Urothelium cell line (cell line): ENCODE measurements at regions not wholly inside any gene's neighbourhood (a gene's known extent, or its start where the extent isn't known, plus 50 kb on each side); places are given as distances from the start of the nearest gene placed in this dataset.
"Not testable (repeated sequence)": the region's sequence is repeated elsewhere in the genome, so short reads cannot be mapped to it uniquely, and the experiment has no call there.

Experiments used
- DNase-seq: peaks from one replicate; pipeline ENCODE4 v3.0.0; 2011; ENCODE audit warnings: low spot score, mixed read lengths
- FAIRE-seq: peaks from 2 replicates; lab custom pipeline; 2011; peaks lifted over from hg19 to GRCh38; lab: Jason Lieb, UNC

DNA sequence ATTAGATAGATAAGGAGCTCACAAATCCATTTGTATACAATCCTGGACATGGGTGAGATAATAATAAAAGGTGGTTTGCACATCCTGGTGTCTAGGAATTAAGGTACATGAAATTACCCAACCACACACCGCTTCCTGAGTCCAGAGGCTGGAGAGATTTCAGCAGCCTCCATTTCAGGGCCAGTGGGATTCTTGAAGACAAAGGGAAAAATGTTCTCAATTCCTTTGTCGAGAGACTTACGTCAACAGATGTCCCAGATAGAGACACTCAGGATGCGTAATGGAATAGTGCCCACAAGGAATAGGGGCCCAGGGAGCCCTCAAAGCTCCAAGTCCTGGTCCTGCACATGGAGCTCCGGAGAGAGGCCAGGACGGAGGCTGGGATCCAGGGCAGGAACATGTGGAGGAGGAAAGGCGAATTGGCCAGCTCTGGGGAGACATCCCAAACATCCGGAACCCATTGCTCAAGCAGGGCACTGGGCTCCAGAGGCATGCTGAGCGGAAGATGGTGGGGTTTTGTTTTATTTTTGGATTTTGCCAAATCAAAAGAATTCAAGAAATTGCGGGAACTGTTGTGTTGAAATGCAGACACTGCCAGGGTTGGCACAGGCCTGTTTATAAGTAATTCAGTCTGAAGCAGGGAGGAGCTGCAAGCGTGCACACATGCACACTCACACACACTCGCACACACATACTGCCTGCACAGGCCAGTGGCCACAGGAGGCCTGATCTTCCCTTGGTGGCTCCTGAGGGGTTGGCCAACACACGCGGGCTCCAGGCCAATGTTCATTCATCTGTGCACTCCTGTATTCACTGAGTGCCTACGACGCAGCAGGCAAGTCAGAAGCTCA, 97.2 kb downstream of the NOG start:
- DNase-seq (no peak), FAIRE-seq (no peak)

DNA sequence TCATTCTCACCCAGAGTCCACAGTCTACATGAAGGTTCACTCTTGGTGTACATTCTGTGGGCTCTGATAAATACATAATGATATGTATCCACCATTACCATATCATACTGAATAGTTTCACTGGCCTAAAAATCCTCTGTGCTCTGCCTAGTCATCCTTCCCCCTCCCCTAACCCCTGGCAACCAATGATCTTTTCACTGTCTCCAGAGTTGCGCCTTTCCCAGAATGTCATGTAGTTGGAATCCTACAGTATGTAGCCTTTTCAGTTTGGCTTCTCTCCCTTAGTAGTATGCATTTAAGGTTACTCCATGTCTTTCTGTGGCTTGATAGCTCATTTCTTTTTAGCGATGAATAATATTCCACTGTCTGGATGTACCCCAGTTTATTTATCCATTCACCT, 101.3 kb downstream of the NOG start:
- DNase-seq (no peak), FAIRE-seq (peak; percentile 83)

DNA sequence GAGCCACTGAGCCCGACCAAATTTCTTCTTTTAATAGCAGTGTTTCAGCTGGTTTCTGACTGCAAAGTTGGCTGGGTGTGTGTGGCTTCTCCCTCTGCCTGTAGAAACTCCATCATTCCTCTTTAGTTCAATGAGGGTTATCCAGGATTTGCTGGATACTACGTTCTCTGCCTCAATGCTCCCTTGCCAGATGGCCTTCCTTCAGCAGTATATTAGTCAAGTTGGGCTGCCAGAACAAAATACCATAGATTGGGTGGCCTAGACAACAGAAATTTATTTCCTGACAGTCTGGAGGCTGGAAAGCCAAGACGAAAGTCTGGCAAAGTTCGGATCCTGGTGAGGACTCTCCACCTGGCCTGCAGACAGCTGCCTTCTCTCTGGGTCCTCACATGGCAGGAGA, 103.7 kb downstream of the NOG start:
- FAIRE-seq (no peak), DNase-seq (no peak)

DNA sequence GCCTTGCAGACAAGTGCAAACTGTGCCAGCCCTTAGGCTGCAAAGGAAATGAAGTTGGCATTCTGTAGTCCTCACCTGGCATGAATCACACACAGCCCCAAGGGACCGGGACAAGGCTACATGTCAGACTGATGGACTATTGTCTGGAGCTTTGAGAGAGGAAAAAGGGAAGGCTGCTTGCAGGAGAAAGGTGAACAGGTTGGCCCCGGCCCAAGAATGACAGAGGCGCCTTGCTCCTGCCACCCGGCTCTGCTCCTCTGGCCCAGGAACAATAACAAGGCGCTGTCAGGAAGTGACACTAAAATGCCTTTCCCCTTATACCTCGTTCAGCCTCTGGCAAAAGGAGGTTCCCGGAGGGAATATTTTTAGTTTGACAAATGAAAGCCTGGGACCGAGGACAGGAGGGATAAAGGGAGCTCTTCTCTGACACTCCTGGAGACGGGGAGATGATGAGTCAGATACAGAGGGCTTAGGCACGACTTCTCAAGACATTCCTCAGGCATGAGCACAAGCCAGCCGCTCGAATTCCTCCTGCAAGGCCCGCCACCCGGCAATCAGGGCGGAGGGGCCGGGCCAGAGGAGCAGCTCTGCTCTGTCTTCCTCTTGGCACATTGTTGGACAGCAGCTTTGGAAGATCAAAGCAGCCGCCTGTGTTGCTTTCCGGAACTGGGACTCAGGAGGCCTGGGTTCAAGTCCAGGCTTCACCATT, 105.8 kb downstream of the NOG start:
- DNase-seq, result peak; percentile 97
- peak; percentile 62 for FAIRE-seq

DNA sequence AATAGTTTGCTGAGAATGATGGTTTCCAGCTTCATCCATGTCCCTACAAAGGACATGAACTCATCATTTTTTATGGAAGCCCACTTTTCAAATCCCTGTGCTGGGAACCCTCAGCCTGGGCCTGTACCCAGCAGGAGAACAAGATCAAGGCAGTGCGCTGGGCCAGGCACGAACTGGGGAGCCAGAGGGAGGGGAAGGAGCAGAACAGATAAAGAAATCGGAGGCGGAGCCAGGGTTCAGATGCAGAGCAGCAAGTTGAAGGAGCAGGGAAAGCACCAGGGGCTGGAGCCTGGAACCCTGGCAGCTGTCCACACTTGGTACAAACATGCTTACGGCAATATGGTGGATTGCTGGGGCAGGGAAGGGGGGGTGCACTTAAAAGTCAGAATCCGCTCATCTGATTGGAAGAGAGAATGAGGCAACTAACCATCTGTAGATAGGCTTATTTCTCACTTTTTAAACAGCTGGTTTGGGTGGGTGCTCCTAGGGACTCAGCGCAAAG, 107.5 kb downstream of the NOG start:
- no peak for FAIRE-seq
- no peak for DNase-seq

DNA sequence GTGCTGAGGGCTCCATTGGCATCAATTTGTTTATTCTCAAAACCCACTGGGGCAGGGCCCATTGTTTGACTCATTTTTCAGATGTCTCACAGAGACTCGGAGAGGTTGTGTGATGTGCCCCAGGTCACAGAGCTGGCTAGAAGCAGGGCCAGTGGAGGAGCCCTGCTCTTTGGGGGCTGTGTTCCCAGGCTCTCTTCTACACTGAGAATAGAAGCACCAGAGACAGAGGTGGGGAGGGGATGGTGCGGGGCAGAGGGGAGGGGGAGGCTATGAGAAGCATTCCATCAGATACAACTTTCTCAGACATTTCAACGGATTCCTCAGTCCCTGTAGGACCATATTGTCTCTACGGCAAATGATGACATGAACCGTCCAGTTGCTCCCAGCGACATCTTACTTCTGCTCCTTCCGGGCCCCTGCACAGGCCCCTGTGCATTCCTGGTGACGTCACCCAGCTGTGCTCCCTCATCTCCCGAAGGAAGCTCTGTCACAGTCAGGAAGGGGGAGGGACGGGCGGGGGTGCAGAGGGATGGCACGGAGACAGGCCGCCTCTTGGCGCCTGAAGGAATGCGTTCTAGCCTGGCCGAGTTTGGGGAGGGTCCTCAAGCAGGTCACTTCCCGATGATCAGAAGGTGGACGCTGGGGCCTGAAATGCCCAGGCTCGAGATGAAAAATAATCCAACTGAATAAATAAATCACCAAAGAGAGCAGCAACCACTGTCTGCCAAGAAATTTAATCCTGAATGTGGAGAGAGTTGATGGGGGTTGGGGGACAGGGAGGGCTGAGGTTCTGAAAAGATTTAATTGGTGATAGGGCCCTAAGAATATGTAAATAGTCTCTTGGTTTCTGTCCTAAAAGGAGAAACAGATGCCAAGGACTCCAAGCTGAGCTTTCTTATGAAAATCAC, 114.1 kb downstream of the NOG start:
- DNase-seq (peak; percentile 87), FAIRE-seq (peak; percentile 20)

DNA sequence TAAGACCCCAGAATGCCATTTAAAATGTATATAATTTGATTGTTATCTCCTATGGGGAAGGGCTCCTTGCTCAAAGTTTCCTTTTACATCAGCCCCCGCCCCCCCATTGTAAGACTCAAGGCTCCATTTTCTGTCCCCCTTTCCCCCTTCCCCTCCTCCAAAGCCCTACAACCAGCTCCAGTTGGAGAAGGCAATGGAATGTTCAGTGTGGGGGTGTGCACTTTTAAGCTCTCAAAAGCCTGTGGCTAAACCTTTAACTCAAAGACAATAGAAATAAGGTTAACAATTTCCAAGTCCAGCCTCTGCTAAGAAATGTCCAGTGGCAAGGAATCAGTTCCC, 114.7 kb downstream of the NOG start:
- DNase-seq, result no peak
- FAIRE-seq, result no peak

DNA sequence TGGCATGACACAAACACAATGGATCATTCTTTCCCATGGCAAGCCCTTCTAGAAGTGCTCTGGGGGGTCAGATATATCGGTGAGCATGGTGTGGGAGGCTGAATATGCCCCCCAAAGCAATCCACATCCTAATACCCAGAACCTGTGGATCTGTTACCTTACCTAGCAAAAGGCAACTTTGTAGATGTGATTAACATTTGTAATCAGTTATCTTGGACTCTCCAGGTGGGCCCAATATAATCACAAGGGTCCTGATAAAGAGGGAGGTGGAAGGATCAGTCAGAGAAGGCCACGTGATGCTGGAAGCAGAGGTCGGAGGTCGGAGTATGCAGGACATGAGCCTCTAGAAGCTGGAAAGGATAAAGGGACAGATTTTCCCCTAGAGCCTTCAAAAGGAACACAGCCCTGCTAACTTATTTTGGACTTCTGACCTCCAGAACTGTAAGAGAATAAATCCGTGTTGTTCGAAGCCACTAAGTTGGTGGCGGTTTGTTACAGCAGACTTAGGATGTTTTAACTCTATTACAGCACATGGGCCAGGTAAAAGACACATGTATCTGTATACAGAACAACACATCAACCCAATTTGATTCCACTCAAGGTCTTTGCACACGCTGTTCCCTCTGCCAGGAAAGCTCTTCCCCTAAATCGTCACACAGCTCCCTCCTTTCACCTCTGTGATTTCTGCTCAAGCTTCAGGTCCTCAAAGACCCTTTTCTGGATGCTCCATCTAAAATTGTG, 115.3 kb downstream of the NOG start:
- FAIRE-seq (no peak), DNase-seq (no peak)

DNA sequence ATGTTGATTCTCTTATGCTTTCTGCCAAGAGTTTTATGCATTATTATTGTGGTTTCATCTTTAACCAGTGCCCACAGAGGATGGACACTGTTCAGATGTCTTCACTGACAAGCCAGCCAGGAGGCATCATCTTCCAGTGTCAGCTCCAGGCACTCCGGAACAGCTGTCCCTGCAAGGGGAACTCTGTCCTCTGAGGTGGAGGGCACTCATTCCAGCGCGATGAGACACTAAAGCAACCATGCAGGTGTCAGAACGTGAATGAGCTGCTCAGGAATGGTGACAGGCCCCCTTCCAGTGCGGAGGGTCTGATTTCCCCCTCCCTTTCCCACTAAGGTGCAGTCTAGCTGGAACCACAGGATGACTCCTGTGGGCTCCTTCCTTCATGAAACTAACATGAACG, 117.5 kb downstream of the NOG start:
- DNase-seq, result peak; percentile 72
- FAIRE-seq, result peak; percentile 97

DNA sequence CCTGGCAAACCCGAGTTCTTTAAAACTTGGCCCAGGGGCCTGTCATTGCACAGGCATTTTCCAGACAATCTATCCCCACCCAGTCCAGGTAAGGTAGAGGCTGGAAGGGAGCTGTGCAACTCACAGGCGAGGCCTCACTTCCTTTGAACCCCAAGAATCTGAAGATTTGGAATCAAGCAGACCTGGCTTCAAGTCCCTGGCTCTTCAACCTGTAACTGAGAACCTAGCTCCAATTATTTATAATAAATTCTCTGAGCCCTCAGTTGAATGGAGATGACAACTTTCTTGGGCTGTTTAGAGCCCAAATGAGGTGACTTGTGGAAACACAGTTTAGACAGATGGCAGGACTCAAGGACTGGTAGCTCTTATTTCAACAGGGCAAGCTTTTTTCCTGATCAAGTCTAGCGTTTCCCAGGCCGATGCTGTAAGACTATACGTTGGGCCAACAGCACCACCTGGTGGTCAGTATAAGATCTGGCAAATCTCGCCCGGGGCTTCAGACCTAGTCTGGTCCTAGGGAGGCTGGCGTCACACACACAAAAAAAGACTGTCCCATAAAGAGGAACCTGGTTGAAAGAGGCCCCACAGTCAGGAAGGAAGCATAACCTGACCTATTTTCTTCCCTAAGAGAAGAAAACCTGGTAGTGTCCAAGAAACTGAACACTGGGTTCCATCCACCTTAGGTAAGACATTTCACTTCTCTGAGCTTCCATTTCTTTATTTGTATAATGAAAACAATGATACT, 117.9 kb downstream of the C17orf67 start:
- no peak for FAIRE-seq
- peak; percentile 82 for DNase-seq

DNA sequence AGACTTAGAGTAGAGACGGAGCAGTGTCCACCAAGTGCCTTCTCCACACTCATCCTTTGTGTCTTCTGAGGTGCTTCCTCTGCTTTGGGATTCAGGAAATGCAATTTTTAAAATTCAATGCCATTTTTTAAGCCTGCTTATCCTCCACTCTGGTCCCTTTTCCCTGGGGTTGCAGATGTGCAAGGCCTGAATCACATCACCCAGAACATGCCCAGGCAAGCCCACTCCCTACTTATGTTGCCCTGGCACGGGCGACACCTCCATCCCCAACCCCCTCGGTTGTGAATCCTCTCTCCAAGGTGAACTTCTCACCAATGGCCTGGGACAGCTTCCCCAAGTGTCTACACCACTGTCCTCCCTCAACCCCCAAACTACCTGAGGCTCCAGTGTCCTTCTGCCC, 116.2 kb downstream of the C17orf67 start:
- no peak for FAIRE-seq
- DNase-seq, result no peak

DNA sequence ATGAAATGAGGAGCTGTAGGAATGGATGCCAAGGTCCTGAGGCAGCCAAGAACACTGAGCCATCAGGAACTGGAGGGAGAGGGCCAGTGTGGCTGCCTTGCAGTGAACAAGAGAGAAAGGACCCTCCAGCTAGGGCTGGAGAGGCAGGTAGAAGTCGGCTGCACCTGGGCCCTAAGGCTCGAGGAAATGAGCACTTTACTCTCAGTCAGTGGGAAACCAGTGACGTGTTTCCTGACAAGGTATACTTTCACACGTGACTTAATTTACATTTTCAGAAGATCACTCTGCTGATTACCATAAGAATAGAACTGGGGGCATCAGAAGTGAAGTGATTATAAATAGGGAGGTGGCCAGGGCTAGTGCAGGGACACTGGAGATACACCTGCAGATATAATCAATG, 115.2 kb downstream of the C17orf67 start:
- DNase-seq (no peak), FAIRE-seq (no peak)

DNA sequence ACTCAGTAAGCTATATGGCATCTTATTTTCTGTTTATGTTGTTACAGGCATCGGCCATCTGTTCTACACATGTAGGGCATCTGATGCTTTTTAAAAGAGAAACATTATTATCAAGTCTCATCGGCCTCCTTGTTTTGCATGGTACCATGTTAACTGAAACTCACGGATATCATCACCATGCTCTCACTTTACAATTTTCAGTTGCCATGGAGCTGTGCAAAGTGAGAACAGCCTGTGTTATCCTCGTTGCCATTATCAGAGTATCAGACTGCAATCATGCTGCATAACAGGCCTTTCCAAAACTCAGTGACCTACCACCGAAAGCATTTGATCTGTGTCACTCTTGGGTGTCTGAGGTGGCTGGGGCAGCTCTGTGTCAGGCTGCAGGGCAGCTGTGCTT, 110.3 kb downstream of the C17orf67 start:
- DNase-seq (no peak), FAIRE-seq (no peak)

DNA sequence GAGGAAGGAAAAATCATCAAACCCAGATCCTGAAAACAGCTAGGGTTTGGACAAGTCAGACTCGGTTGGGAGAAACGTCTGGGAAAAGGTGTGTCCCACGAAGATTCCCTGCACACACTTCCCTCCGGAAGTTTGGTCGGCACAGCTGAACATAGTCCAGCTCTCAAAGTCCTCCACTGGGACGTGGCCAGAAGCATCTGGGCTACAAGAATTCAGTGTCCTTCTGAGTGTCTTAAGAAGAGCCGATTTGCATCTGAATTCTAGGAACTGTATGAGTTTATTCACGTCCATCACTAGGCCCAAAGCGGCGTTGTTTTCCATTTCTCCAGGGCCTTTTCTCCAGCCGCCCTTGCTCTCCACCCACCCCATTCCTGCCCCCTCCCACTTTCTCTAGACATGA, 109.1 kb downstream of the C17orf67 start:
- DNase-seq (no peak), FAIRE-seq (no peak)

DNA sequence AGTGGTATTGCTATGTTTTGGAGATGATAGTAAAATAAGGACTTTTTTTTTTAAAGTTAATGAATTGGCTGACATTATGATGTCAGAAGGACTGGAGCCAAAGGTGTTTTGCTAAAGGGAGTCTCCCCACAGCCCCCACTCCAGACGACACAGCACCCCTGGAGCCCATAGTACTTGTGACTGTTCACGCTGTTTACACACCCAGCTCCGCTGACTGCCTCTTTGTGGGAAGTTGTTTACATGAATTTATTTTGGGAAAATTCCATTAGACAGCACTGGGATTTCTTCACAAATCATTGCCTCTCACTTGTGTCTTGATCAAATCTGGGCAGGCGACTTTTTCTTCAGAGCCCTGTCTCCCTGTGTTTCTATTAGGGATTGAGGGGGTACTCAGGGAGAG, 108.6 kb downstream of the C17orf67 start:
- FAIRE-seq (no peak), DNase-seq (no peak)

DNA sequence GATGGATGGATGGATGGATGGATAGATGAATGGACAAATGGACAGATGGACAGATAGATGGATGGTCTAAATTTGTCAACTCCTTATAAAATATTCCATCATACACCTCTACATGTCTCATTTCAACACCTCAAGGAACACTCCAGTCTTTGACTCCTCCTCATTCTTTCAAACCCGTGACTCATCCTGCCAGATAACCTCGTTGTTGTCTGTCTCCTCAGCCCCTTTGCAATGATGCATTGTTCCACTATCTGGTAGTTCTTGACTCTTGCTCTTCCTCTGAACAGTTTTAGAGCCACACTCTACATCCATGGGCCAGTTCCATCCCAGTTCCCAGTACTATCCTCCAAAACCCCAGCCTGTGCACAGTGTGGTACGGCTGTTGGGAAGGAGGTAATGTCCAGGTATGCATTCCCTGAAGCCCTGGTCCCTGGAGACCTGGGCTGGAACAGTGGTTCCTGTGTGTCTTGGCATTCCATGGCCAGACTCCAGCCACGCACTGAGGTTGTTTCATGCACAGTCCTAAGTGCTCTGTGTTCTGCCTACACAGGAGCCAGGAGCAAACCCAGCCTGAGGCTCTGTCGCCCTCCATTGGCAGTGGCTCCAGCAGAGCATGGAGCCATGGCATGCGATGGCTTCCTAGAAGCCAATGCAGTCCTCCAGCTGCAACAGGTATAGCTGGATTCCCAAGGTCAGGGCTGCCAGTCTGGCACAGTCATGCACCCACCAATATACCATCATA, 105.7 kb downstream of the C17orf67 start:
- DNase-seq (peak; percentile 39), FAIRE-seq (peak; percentile 85)

DNA sequence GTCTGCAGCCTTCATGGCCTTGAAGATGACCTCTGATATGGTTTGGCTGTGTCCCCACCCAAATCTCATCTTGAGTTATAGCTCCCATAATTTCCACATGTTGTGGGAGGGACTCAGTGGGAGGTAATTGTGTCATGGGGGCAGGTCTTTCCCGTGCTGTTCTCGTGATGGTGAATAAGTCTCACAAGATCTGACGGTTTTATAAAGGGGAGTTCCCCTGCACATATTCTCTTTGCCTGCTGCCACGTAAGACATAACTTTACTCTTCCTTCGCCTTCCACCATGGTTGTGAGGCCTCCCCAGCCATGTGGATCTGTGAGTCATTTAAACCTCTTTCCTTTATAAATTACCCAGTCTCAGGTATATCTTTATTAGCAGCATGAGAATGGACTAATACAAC, 102.6 kb downstream of the C17orf67 start:
- DNase-seq, FAIRE-seq: not testable (repeated sequence)

DNA sequence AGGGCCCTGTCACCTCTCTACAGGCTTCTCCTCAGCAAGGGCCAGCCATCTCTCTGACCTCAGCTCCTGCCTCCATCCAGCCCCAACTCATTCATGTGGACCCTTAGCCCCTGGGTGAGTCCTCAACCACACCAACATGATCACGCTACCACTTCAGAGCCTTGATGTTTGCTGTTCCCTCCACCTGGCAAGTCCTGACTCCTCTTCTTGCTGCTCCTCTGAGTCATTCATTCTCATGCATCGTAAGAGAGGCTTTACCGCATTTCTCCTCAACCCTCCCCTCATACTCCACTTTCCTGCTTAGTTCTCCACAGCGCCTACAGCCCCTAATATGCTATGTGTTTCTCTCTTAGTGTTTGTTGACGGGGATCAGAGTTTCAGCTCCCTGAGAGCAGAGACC, 99.9 kb downstream of the C17orf67 start:
- FAIRE-seq (no peak), DNase-seq (no peak)

DNA sequence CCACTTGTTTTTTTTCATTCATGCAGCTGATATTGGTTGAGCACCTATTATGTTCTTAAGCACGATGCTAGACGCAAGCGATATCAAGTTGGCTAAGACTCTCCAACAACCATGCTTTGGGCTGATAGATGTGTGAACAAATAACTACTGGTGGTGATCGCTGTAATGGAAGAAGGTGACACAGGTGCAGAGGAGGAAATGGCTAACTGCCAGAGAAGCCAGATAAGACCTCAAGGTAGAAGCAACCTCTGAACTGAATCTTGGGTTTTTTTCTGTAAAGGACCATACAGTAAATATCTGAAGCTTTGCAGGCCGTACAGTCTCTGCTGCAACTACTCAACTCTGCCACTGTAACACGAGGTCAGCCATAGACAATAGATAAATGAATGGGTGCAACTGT, 97.9 kb downstream of the C17orf67 start:
- FAIRE-seq (no peak), DNase-seq (no peak)
